GM12892 (cell line): ENCODE measurements at regions not wholly inside any gene's neighbourhood (a gene's known extent, or its start where the extent isn't known, plus 50 kb on each side); places are given as distances from the start of the nearest gene placed in this dataset.
"Not testable (repeated sequence)": the region's sequence is repeated elsewhere in the genome, so short reads cannot be mapped to it uniquely, and the experiment has no call there.

Source experiments
- POLR2AphosphoS5 ChIP-seq: IDR thresholded peaks from 2 replicates; pipeline ENCODE4 v1.6.1; 2011; ENCODE audit warnings: low read depth, low read length, control low read depth
- TAF1 ChIP-seq: IDR thresholded peaks from 2 replicates; pipeline ENCODE4 v1.6.1; 2011; ENCODE audit warnings: low read depth, mild to moderate bottlenecking, control low read depth, low read length, borderline replicate concordance

DNA sequence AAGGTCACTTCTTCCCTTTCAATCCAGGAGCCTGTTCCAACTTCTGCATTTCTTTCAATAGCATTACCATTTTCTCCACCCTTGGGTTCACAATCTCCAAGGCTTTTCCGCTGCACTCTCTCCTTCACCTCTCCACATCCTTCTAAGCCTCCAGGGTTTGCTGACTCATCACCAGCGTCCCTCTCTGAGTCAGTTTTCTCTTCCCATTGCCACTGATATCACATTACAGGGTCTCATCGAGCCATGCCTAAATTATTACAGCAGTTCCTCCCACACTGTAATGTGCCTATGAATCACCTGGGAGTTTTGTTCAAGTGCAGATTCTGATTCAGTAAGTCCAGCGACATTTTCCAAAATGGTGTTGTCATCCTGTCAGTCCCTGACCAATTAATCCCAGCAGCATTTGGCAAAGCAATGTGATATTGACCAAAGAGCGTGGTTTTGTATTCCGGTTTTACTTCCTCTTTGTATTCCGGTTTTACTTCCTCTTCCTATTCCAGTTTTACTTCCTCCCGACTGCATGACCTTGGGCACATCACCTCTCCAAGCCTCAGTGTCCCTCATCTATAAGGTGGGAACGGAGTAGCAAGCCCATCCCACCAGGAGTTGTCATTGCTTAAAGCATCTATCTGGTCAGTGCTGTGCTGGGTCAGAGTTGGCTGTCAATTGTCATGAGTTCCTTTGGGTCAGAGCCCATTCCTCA lies 208.3 kb upstream of the NBPF12 start:
- TF ChIP-seq TAF1, POLR2AphosphoS5: not testable (repeated sequence)
